Mesenchymal stem cell (in vitro differentiated cells and primary cell): ENCODE measurements at regions not wholly inside any gene's neighbourhood (a gene's known extent, or its start where the extent isn't known, plus 50 kb on each side); places are given as distances from the start of the nearest gene placed in this dataset.
"Not testable (repeated sequence)": the region's sequence is repeated elsewhere in the genome, so short reads cannot be mapped to it uniquely, and the experiment has no call there.

Source experiments
- DNase-seq: peaks from one replicate; pipeline ENCODE4 v3.0.0-alpha.2; 2013
- H2AFZ ChIP-seq: one replicate; pipeline ENCODE4 v1.6.1; 2013; ENCODE audit warnings: low read depth, mild to moderate bottlenecking, control low read depth, inconsistent platforms, low read length, moderate library complexity
- H2AK5ac ChIP-seq: 2 replicates; pipeline ENCODE4 v1.6.1; 2013; ENCODE audit warnings: low read length, moderate library complexity, mild to moderate bottlenecking, inconsistent platforms; ENCODE audit not compliant: severe bottlenecking
- H2BK120ac ChIP-seq: one replicate; pipeline ENCODE4 v1.6.1; 2013; ENCODE audit warnings: low read depth, mild to moderate bottlenecking, inconsistent platforms, low read length, moderate library complexity
- H2BK12ac ChIP-seq, 2 experiments: one replicate each; pipeline ENCODE4 v1.6.1; 2013; ENCODE audit warnings: inconsistent platforms in 2 of 2, low read length in 2 of 2, mild to moderate bottlenecking in 2 of 2, moderate library complexity in 2 of 2, control low read depth in 1 of 2
- H2BK15ac ChIP-seq: one replicate; pipeline ENCODE4 v1.6.1; 2013; ENCODE audit warnings: mild to moderate bottlenecking, low read depth, inconsistent platforms; ENCODE audit not compliant: poor library complexity, severe bottlenecking
- H2BK5ac ChIP-seq: 2 replicates; pipeline ENCODE4 v1.6.1; 2013; ENCODE audit warnings: low read depth, mild to moderate bottlenecking, low read length, control low read depth, inconsistent platforms; ENCODE audit not compliant: poor library complexity, severe bottlenecking
- H3K14ac ChIP-seq, 2 experiments: one replicate each; pipeline ENCODE4 v1.6.1; 2013; ENCODE audit warnings: inconsistent platforms in 2 of 2, low read length in 2 of 2, control low read depth in 1 of 2, mild to moderate bottlenecking in 1 of 2, moderate library complexity in 1 of 2
- H3K18ac ChIP-seq, 2 experiments: one replicate each; pipeline ENCODE4 v1.6.1; 2013; ENCODE audit warnings: inconsistent platforms in 2 of 2, low read length in 2 of 2, control low read depth in 1 of 2, low read depth in 1 of 2, mild to moderate bottlenecking in 1 of 2
- H3K23ac ChIP-seq, 2 experiments: one replicate each; pipeline ENCODE4 v1.6.1; 2013; ENCODE audit warnings: inconsistent platforms in 2 of 2, low read length in 2 of 2, mild to moderate bottlenecking in 2 of 2, moderate library complexity in 2 of 2, control low read depth in 1 of 2
- H3K27ac ChIP-seq: 2 replicates; pipeline ENCODE4 v1.5.1; 2013; ENCODE audit warnings: mild to moderate bottlenecking, moderate library complexity, low read length, control low read depth, inconsistent platforms; ENCODE audit not compliant: poor library complexity, severe bottlenecking
- H3K27me3 ChIP-seq, 2 experiments: 2 replicates each; pipeline versions ENCODE4 v1.6.1 to v1.7.0; 2013; ENCODE audit warnings: low read length in 2 of 2, mild to moderate bottlenecking in 2 of 2, moderate library complexity in 2 of 2, control low read depth in 1 of 2, inconsistent platforms in 1 of 2; ENCODE audit not compliant: control insufficient read depth in 1 of 2, insufficient read depth in 1 of 2
- H3K36me3 ChIP-seq, 2 experiments: 2 replicates each; pipeline versions ENCODE4 v1.6.1 to v1.7.0; 2013; ENCODE audit warnings: low read length in 2 of 2, control low read depth in 1 of 2, inconsistent platforms in 1 of 2, low read depth in 1 of 2, mild to moderate bottlenecking in 1 of 2; ENCODE audit not compliant: insufficient read depth in 2 of 2, control insufficient read depth in 1 of 2
- H3K4ac ChIP-seq, 2 experiments: one replicate each; pipeline ENCODE4 v1.6.1; 2013; ENCODE audit warnings: inconsistent platforms in 2 of 2, low read length in 2 of 2, mild to moderate bottlenecking in 2 of 2, moderate library complexity in 2 of 2, control low read depth in 1 of 2, low read depth in 1 of 2
- H3K4me1 ChIP-seq: 2 replicates; pipeline ENCODE4 v1.6.1; 2013; ENCODE audit warnings: low read depth, low read length, control low read depth; ENCODE audit not compliant: control insufficient read depth, insufficient read depth
- H3K4me2 ChIP-seq: 2 replicates; pipeline ENCODE4 v1.6.1; 2013; ENCODE audit warnings: low read length, mild to moderate bottlenecking, inconsistent platforms; ENCODE audit not compliant: poor library complexity, severe bottlenecking
- H3K4me3 ChIP-seq, 2 experiments: 2 replicates each; pipeline versions ENCODE4 v1.5.1 to v1.7.0; 2013; ENCODE audit warnings: low read length in 2 of 2, mild to moderate bottlenecking in 2 of 2, control low read depth in 1 of 2, low read depth in 1 of 2; ENCODE audit not compliant: insufficient read depth in 1 of 2
- H3K79me1 ChIP-seq: replicated peaks from 2 replicates; pipeline ENCODE4 v1.6.1; 2013; ENCODE audit warnings: mild to moderate bottlenecking, control low read depth, low read length, inconsistent platforms; ENCODE audit not compliant: poor library complexity, severe bottlenecking
- H3K9ac ChIP-seq: 2 replicates; pipeline ENCODE4 v1.7.0; 2013; ENCODE audit warnings: mild to moderate bottlenecking, low read length, moderate library complexity
- H3K9me3 ChIP-seq: 2 replicates; pipeline ENCODE4 v1.7.0; 2013; ENCODE audit warnings: mild to moderate bottlenecking, low read length; ENCODE audit not compliant: control insufficient read depth
- H4K8ac ChIP-seq: one replicate; pipeline ENCODE4 v1.6.1; 2013; ENCODE audit warnings: inconsistent platforms, mild to moderate bottlenecking, low read length, moderate library complexity
- H4K91ac ChIP-seq: one replicate; pipeline ENCODE4 v1.6.1; 2013; ENCODE audit warnings: mild to moderate bottlenecking, low read length, inconsistent platforms
- WGBS: methylation state at CpG from one replicate; pipeline ENCODE4 v1.1.7; 2013; ENCODE audit warnings: mixed read lengths; 5-methylcytosine and 5-hydroxymethylcytosine counted together

- not testable (repeated sequence) for H3K14ac ChIP-seq, H2AFZ ChIP-seq
Measured at GRCh38 chr5:123975521-123975920, 463.5 kb downstream of the CSNK1G3 start.

GRCh38 chr5:123966781-123967180 is 454.8 kb downstream of the CSNK1G3 start:
- Histone ChIP-seq H3K9me3 (peaks cover 3% of the 10 kb centered on the region), H4K91ac (no peak overlapping the region), H2AFZ (no peak overlapping the region), H4K8ac (no peak overlapping the region), H3K4me3 (no peak overlapping the region), H3K27me3 (no peaks in the 10 kb centered on the region), H3K27ac (no peak overlapping the region), H3K23ac (no peak overlapping the region), H2BK5ac (no peak overlapping the region), H2AK5ac (no peak overlapping the region), H3K36me3 (no peaks in the 10 kb centered on the region), H2BK120ac (no peak overlapping the region), H3K79me1 (no peaks in the 10 kb centered on the region), H3K4ac (no peak overlapping the region), H3K4me2 (no peak overlapping the region), H3K18ac (no peak overlapping the region), H2BK15ac (no peak overlapping the region), H3K4me1 (no peaks in the 10 kb centered on the region), H3K14ac (no peak overlapping the region), H3K9ac (no peak overlapping the region), H2BK12ac (no peak overlapping the region)
- DNase-seq: no peak
- WGBS: 100% methylated on average over 1 of the region's 1 CpG

More at GRCh38 chr5:123975521-123975920, 463.5 kb downstream of the CSNK1G3 start:
- H4K91ac ChIP-seq, H3K27ac ChIP-seq, H4K8ac ChIP-seq, H3K9me3 ChIP-seq, DNase-seq, H2AK5ac ChIP-seq, H3K9ac ChIP-seq, H2BK12ac ChIP-seq, H3K4me1 ChIP-seq, H3K27me3 ChIP-seq, H3K4me2 ChIP-seq, H3K4ac ChIP-seq, H2BK15ac ChIP-seq, H3K23ac ChIP-seq, H3K4me3 ChIP-seq, H3K79me1 ChIP-seq, H2BK5ac ChIP-seq, H2BK120ac ChIP-seq, H3K18ac ChIP-seq, H3K36me3 ChIP-seq: not testable (repeated sequence)

GRCh38 chr5:123965626-123966025 is 453.6 kb downstream of the CSNK1G3 start:
- Histone ChIP-seq H2BK120ac (no peak overlapping the region), H3K4me2 (no peak overlapping the region), H2BK12ac (no peak overlapping the region), H3K27ac (no peak overlapping the region), H3K36me3 (no peaks in the 10 kb centered on the region), H2BK15ac (no peak overlapping the region), H3K9ac (no peak overlapping the region), H3K79me1 (no peaks in the 10 kb centered on the region), H2BK5ac (no peak overlapping the region), H4K8ac (no peak overlapping the region), H2AK5ac (no peak overlapping the region), H4K91ac (no peak overlapping the region), H3K4ac (no peak overlapping the region), H3K18ac (no peak overlapping the region), H3K4me3 (no peak overlapping the region), H3K9me3 (peaks cover under 1% of the 10 kb centered on the region), H3K23ac (no peak overlapping the region), H3K27me3 (no peaks in the 10 kb centered on the region), H3K14ac (no peak overlapping the region), H3K4me1 (no peaks in the 10 kb centered on the region), H2AFZ (no peak overlapping the region)
- 95% methylated on average over 3 of the region's 3 CpGs for WGBS
- DNase-seq: no peak

- Histone ChIP-seq H3K36me3 (no peaks in the 10 kb centered on the region), H2BK120ac (no peak overlapping the region), H4K8ac (no peak overlapping the region), H2BK12ac (no peak overlapping the region), H4K91ac (no peak overlapping the region), H3K4me1 (no peaks in the 10 kb centered on the region), H3K4me2 (no peak overlapping the region), H3K27ac (no peak overlapping the region), H3K18ac (no peak overlapping the region), H3K14ac (no peak overlapping the region), H2AFZ (no peak overlapping the region), H3K9ac (no peak overlapping the region), H2BK5ac (no peak overlapping the region), H2BK15ac (no peak overlapping the region), H3K4ac (no peak overlapping the region), H2AK5ac (no peak overlapping the region), H3K79me1 (no peaks in the 10 kb centered on the region), H3K27me3 (no peaks in the 10 kb centered on the region), H3K23ac (no peak overlapping the region), H3K9me3 (peaks cover 2% of the 10 kb centered on the region), H3K4me3 (no peak overlapping the region)
- DNase-seq: no peak
- no CpG with 5 or more reads among the region's 1 CpG for WGBS
Measured at GRCh38 chr5:123964884-123965283, 452.9 kb downstream of the CSNK1G3 start.
